GM12874 (cell line): ENCODE measurements at regions not wholly inside any gene's neighbourhood (a gene's known extent, or its start where the extent isn't known, plus 50 kb on each side); places are given as distances from the start of the nearest gene placed in this dataset.

ENCODE experiments used
- TF ChIP-seq, protein P1 (sequence below): IDR thresholded peaks from 2 replicates; pipeline ENCODE4 v1.5.1; 2011; ENCODE audit warnings: low read depth, mild to moderate bottlenecking, control low read depth, low read length, moderate library complexity; ENCODE audit not compliant: insufficient read depth

DNA sequence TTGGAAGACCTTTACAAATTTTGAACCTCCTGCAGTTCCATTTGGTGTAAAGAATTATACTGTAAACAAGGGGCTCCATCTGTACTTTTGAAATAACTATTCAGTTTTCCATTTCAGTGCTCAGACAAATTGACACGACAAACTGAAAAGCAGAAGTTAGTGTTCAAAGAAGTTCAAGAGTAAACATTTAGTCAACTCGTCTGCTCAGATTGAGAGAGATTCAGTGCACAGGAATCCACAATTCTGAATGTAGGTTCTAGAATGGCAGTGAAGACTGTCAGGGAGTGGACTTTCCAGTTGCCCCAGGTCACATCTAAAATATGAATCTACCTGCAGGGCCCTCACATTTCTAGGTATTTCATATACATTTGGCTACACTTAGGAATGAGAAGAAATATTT, 322.3 kb upstream of the TCF4 start:
- TF ChIP-seq, protein P1, sequence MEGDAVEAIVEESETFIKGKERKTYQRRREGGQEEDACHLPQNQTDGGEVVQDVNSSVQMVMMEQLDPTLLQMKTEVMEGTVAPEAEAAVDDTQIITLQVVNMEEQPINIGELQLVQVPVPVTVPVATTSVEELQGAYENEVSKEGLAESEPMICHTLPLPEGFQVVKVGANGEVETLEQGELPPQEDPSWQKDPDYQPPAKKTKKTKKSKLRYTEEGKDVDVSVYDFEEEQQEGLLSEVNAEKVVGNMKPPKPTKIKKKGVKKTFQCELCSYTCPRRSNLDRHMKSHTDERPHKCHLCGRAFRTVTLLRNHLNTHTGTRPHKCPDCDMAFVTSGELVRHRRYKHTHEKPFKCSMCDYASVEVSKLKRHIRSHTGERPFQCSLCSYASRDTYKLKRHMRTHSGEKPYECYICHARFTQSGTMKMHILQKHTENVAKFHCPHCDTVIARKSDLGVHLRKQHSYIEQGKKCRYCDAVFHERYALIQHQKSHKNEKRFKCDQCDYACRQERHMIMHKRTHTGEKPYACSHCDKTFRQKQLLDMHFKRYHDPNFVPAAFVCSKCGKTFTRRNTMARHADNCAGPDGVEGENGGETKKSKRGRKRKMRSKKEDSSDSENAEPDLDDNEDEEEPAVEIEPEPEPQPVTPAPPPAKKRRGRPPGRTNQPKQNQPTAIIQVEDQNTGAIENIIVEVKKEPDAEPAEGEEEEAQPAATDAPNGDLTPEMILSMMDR, result no peak

- TF ChIP-seq, protein P1, result no peak
Measured at GRCh38 chr18:55908901-55909366, 320.9 kb upstream of the TCF4 start.

- TF ChIP-seq, protein P1, result no peak
Measured at GRCh38 chr18:55907453-55908175, 319.6 kb upstream of the TCF4 start.

DNA sequence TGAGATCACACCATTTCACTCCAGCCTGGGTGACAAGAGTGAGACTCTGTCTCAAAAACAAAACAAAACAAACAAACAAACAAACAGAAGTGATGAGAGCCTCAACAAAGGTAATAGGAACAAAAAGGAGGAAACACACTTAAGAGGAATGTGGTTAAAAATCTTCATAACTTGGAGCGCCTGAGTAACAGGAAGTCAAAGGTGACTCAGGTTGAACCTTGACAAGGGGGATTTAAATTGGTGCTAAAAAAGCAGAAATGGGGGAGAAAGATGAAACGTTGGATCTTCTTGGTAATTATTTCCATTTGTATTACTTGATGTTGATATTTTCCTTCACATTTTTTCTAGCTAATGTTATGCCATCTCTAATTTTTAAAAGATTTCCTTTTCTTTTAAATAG, 318.5 kb upstream of the TCF4 start:
- TF ChIP-seq, protein P1, result no peak

- TF ChIP-seq, protein P1, result no peak
Measured at GRCh38 chr18:55903911-55904310, 315.9 kb upstream of the TCF4 start.

DNA sequence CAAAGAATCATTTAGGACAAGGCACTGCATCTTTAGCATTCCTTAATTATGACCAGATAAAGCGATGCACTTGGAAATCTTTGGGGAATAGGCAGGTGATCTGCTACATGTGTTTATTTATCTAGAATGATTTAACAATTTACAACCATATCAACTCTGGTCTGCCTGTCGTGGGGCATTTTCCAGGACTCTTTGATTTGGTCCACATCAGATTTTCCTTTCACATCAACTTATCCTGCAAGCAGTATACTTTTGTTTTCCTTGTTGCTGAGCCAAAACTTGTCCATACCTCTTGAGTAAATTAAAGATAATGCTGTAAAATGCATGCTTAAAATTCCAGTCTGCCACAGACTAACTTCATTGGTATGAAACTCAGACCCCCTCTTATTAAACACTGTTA, 312.4 kb upstream of the TCF4 start:
- TF ChIP-seq, protein P1, result no peak

- TF ChIP-seq, protein P1, result no peak
Measured at GRCh38 chr18:55897091-55897689, 309.2 kb upstream of the TCF4 start.
